ENCODE measurements at regions not wholly inside any gene's neighbourhood (a gene's known extent, or its start where the extent isn't known, plus 50 kb on each side); places are given as distances from the start of the nearest gene placed in this dataset.

GRCh38 chr2:240358821-240359397, 76.6 kb upstream of the GPC1 start:
- no CpG with 5 or more reads among the region's 13 CpGs for WGBS, 2 donors (ENCODE audit: extremely low coverage in 2 of 2, insufficient read length in 2 of 2, insufficient replicate concordance in 1 of 2)
- Histone ChIP-seq H3K4me1 (ENCODE audit: control insufficient read depth in 2 of 2, insufficient read depth in 1 of 2, low read depth in 1 of 2, low read length in 2 of 2) (peaks cover 0 to under 1% of the 10 kb centered on the region in 2 donors), H3K4me3 (ENCODE audit: low read length in 2 of 2) (peak overlapping the region in 1 of 2 donors; percentile 18), H3K14ac (ENCODE audit: low read length) (peak overlapping the region; percentile 38), H3K4ac (ENCODE audit: low read length) (no peak overlapping the region), H3K23ac (ENCODE audit: low read depth, low read length, poor library complexity) (no peak overlapping the region), H4K8ac (ENCODE audit: low read depth, low read length) (peak overlapping the region; percentile 10), H4K91ac (ENCODE audit: low read depth, low read length, poor library complexity) (no peak overlapping the region), H2AFZ (ENCODE audit: low read length) (no peak overlapping the region), H3K9ac (ENCODE audit: low read depth, low read length, poor library complexity) (peak overlapping the region; percentile 50), H2BK120ac (ENCODE audit: low read depth, low read length) (no peak overlapping the region), H3K27ac (replicated peaks; ENCODE audit: low read length) (no peak overlapping the region), H3K27me3 (ENCODE audit: control insufficient read depth in 3 of 3, insufficient read depth in 3 of 3, low read depth in 1 of 3, low read length in 3 of 3) (no peaks in the 10 kb centered on the region), H2BK12ac (ENCODE audit: low read length) (no peak overlapping the region), H2BK5ac (ENCODE audit: low read length) (peak overlapping the region; percentile 36), H2BK15ac (ENCODE audit: low read length) (peak overlapping the region; percentile 24), H3K36me3 (replicated peaks in 1 of 2; ENCODE audit: control insufficient read depth in 2 of 2, insufficient read depth in 2 of 2, low read length in 2 of 2) (no peaks in the 10 kb centered on the region), H2AK5ac (ENCODE audit: low read depth, low read length) (peak overlapping the region; percentile 93), H3K4me2 (ENCODE audit: insufficient read depth, low read length, poor library complexity, severe bottlenecking) (no peak overlapping the region), H3K79me1 (ENCODE audit: low read depth, low read length) (no peaks in the 10 kb centered on the region), H3K18ac (ENCODE audit: low read length) (peak overlapping the region; percentile 20), H3K9me3 (replicated peaks in 1 of 2; ENCODE audit: control insufficient read depth in 2 of 2, insufficient read depth in 1 of 2, low read depth in 1 of 2, low read length in 2 of 2) (peaks cover 20 to 23% of the 10 kb centered on the region in 2 donors)
- DNase-seq (ENCODE audit: low spot score), result no peak

- no peak overlapping the region for H3K4me2 ChIP-seq (ENCODE audit: insufficient read depth, low read length, poor library complexity, severe bottlenecking)
- H2BK15ac ChIP-seq (ENCODE audit: low read length), result no peak overlapping the region
- H3K36me3 ChIP-seq (replicated peaks in 1 of 2; ENCODE audit: control insufficient read depth in 2 of 2, insufficient read depth in 2 of 2, low read length in 2 of 2), result no peaks in the 10 kb centered on the region
- H3K9ac ChIP-seq (ENCODE audit: low read depth, low read length, poor library complexity), result no peak overlapping the region
- H3K27me3 ChIP-seq (ENCODE audit: control insufficient read depth in 3 of 3, insufficient read depth in 3 of 3, low read depth in 1 of 3, low read length in 3 of 3), result no peaks in the 10 kb centered on the region
- no CpG with 5 or more reads among the region's 3 CpGs for WGBS, 2 donors (ENCODE audit: extremely low coverage in 2 of 2, insufficient read length in 2 of 2, insufficient replicate concordance in 1 of 2)
- peaks cover 0 to 4% of the 10 kb centered on the region in 2 donors for H3K4me1 ChIP-seq (ENCODE audit: control insufficient read depth in 2 of 2, insufficient read depth in 1 of 2, low read depth in 1 of 2, low read length in 2 of 2)
- no peak overlapping the region for H3K4ac ChIP-seq (ENCODE audit: low read length)
- peaks cover 20 to 23% of the 10 kb centered on the region in 2 donors for H3K9me3 ChIP-seq (replicated peaks in 1 of 2; ENCODE audit: control insufficient read depth in 2 of 2, insufficient read depth in 1 of 2, low read depth in 1 of 2, low read length in 2 of 2)
- no peak overlapping the region for H3K27ac ChIP-seq (replicated peaks; ENCODE audit: low read length)
- H3K18ac ChIP-seq (ENCODE audit: low read length), result no peak overlapping the region
- H3K14ac ChIP-seq (ENCODE audit: low read length), result peak overlapping the region; percentile 6
- H3K23ac ChIP-seq (ENCODE audit: low read depth, low read length, poor library complexity), result peak overlapping the region; percentile 40
- peak overlapping the region; percentile 93 for H2AK5ac ChIP-seq (ENCODE audit: low read depth, low read length)
- no peak overlapping the region for H3K4me3 ChIP-seq (ENCODE audit: low read length in 2 of 2)
- no peak overlapping the region for H4K91ac ChIP-seq (ENCODE audit: low read depth, low read length, poor library complexity)
- no peak for DNase-seq (ENCODE audit: low spot score)
- H3K79me1 ChIP-seq (ENCODE audit: low read depth, low read length), result no peaks in the 10 kb centered on the region
- H2AFZ ChIP-seq (ENCODE audit: low read length), result no peak overlapping the region
- no peak overlapping the region for H4K8ac ChIP-seq (ENCODE audit: low read depth, low read length)
- H2BK120ac ChIP-seq (ENCODE audit: low read depth, low read length), result no peak overlapping the region
- H2BK12ac ChIP-seq (ENCODE audit: low read length), result no peak overlapping the region
- H2BK5ac ChIP-seq (ENCODE audit: low read length), result no peak overlapping the region
These were observed 75.8 kb upstream of the GPC1 start for GRCh38 chr2:240359695-240360094.

GRCh38 chr2:240360645-240361475, 74.6 kb upstream of the GPC1 start:
- Histone ChIP-seq H4K8ac (ENCODE audit: low read depth, low read length) (no peak overlapping the region), H3K4me3 (ENCODE audit: low read length in 2 of 2) (no peak overlapping the region), H4K91ac (ENCODE audit: low read depth, low read length, poor library complexity) (no peak overlapping the region), H3K18ac (ENCODE audit: low read length) (no peak overlapping the region), H2BK12ac (ENCODE audit: low read length) (no peak overlapping the region), H3K4me1 (ENCODE audit: control insufficient read depth in 2 of 2, insufficient read depth in 1 of 2, low read depth in 1 of 2, low read length in 2 of 2) (peaks cover 0 to 7% of the 10 kb centered on the region in 2 donors), H3K23ac (ENCODE audit: low read depth, low read length, poor library complexity) (no peak overlapping the region), H3K27ac (replicated peaks; ENCODE audit: low read length) (no peak overlapping the region), H2BK15ac (ENCODE audit: low read length) (no peak overlapping the region), H2BK5ac (ENCODE audit: low read length) (no peak overlapping the region), H2AFZ (ENCODE audit: low read length) (no peak overlapping the region), H3K14ac (ENCODE audit: low read length) (no peak overlapping the region), H3K4ac (ENCODE audit: low read length) (no peak overlapping the region), H3K36me3 (replicated peaks in 1 of 2; ENCODE audit: control insufficient read depth in 2 of 2, insufficient read depth in 2 of 2, low read length in 2 of 2) (no peaks in the 10 kb centered on the region), H3K9me3 (replicated peaks in 1 of 2; ENCODE audit: control insufficient read depth in 2 of 2, insufficient read depth in 1 of 2, low read depth in 1 of 2, low read length in 2 of 2) (peaks cover 20 to 23% of the 10 kb centered on the region in 2 donors), H3K79me1 (ENCODE audit: low read depth, low read length) (no peaks in the 10 kb centered on the region), H2BK120ac (ENCODE audit: low read depth, low read length) (no peak overlapping the region), H3K9ac (ENCODE audit: low read depth, low read length, poor library complexity) (no peak overlapping the region), H3K4me2 (ENCODE audit: insufficient read depth, low read length, poor library complexity, severe bottlenecking) (no peak overlapping the region), H2AK5ac (ENCODE audit: low read depth, low read length) (no peak overlapping the region), H3K27me3 (ENCODE audit: control insufficient read depth in 3 of 3, insufficient read depth in 3 of 3, low read depth in 1 of 3, low read length in 3 of 3) (no peaks in the 10 kb centered on the region)
- WGBS, 2 donors (ENCODE audit: extremely low coverage in 2 of 2, insufficient read length in 2 of 2, insufficient replicate concordance in 1 of 2), result no CpG with 5 or more reads among the region's 9 CpGs
- no peak for DNase-seq (ENCODE audit: low spot score)

- Histone ChIP-seq H2AFZ (ENCODE audit: low read length) (no peak overlapping the region), H2BK12ac (ENCODE audit: low read length) (no peak overlapping the region), H3K4me2 (ENCODE audit: insufficient read depth, low read length, poor library complexity, severe bottlenecking) (no peak overlapping the region), H4K91ac (ENCODE audit: low read depth, low read length, poor library complexity) (no peak overlapping the region), H2BK5ac (ENCODE audit: low read length) (peak overlapping the region; percentile 39), H3K27me3 (ENCODE audit: control insufficient read depth in 3 of 3, insufficient read depth in 3 of 3, low read depth in 1 of 3, low read length in 3 of 3) (no peaks in the 10 kb centered on the region), H4K8ac (ENCODE audit: low read depth, low read length) (no peak overlapping the region), H2BK15ac (ENCODE audit: low read length) (peak overlapping the region; percentile 81), H3K36me3 (replicated peaks in 1 of 2; ENCODE audit: control insufficient read depth in 2 of 2, insufficient read depth in 2 of 2, low read length in 2 of 2) (no peaks in the 10 kb centered on the region), H3K9ac (ENCODE audit: low read depth, low read length, poor library complexity) (no peak overlapping the region), H3K4me1 (ENCODE audit: control insufficient read depth in 2 of 2, insufficient read depth in 1 of 2, low read depth in 1 of 2, low read length in 2 of 2) (peaks cover 0 to 7% of the 10 kb centered on the region in 2 donors), H3K18ac (ENCODE audit: low read length) (no peak overlapping the region), H3K27ac (replicated peaks; ENCODE audit: low read length) (no peak overlapping the region), H3K9me3 (replicated peaks in 1 of 2; ENCODE audit: control insufficient read depth in 2 of 2, insufficient read depth in 1 of 2, low read depth in 1 of 2, low read length in 2 of 2) (peaks cover 22 to 23% of the 10 kb centered on the region in 2 donors), H2AK5ac (ENCODE audit: low read depth, low read length) (peak overlapping the region; percentile 97), H3K4me3 (ENCODE audit: low read length in 2 of 2) (no peak overlapping the region), H2BK120ac (ENCODE audit: low read depth, low read length) (no peak overlapping the region), H3K14ac (ENCODE audit: low read length) (no peak overlapping the region), H3K79me1 (ENCODE audit: low read depth, low read length) (no peaks in the 10 kb centered on the region), H3K4ac (ENCODE audit: low read length) (no peak overlapping the region), H3K23ac (ENCODE audit: low read depth, low read length, poor library complexity) (no peak overlapping the region)
- WGBS, 2 donors (ENCODE audit: extremely low coverage in 2 of 2, insufficient read length in 2 of 2, insufficient replicate concordance in 1 of 2), result no CpG with 5 or more reads among the region's 10 CpGs
- DNase-seq (ENCODE audit: low spot score), result no peak
These were observed 73.2 kb upstream of the GPC1 start for GRCh38 chr2:240362216-240362755.
